ENCODE measurements at regions not wholly inside any gene's neighbourhood (a gene's known extent, or its start where the extent isn't known, plus 50 kb on each side); places are given as distances from the start of the nearest gene placed in this dataset.

- intact Hi-C loops (cut with DNase I): no loop called here
- peak; percentile 46 to 79 (median 76) for ATAC-seq
- 0% methylated on average over 14 of the region's 101 CpGs for WGBS (ENCODE audit: insufficient coverage, low coverage, low lambda C conversion rate, missing lambda C conversion rate)
- peak; percentile 72 for TF ChIP-seq POLR2A (IDR thresholded peaks at IDR 0.05)
- TF ChIP-seq, protein P1, sequence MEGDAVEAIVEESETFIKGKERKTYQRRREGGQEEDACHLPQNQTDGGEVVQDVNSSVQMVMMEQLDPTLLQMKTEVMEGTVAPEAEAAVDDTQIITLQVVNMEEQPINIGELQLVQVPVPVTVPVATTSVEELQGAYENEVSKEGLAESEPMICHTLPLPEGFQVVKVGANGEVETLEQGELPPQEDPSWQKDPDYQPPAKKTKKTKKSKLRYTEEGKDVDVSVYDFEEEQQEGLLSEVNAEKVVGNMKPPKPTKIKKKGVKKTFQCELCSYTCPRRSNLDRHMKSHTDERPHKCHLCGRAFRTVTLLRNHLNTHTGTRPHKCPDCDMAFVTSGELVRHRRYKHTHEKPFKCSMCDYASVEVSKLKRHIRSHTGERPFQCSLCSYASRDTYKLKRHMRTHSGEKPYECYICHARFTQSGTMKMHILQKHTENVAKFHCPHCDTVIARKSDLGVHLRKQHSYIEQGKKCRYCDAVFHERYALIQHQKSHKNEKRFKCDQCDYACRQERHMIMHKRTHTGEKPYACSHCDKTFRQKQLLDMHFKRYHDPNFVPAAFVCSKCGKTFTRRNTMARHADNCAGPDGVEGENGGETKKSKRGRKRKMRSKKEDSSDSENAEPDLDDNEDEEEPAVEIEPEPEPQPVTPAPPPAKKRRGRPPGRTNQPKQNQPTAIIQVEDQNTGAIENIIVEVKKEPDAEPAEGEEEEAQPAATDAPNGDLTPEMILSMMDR (IDR thresholded peaks at IDR 0.05): no peak
- Histone ChIP-seq H3K36me3 (no peaks in the 10 kb centered on the region), H3K27ac (peak overlapping the region in 2 of 3 donors; percentile 44 to 69), H3K4me3 (peak overlapping the region; percentile 34 to 50 (median 47)), H3K9me3 (no peaks in the 10 kb centered on the region), H3K4me1 (no peaks in the 10 kb centered on the region), H3K27me3 (peaks cover 0 to 3% of the 10 kb centered on the region in 2 donors)
- peak; percentile 45 to 61 (median 55) for DNase-seq
Observed at GRCh38 chr18:34493566-34494358, 216.3 kb upstream of the DTNA start.

GRCh38 chr18:34494359-34494696 is 215.8 kb upstream of the DTNA start:
- peaks cover 0 to 3% of the 10 kb centered on the region in 2 donors for H3K27me3 ChIP-seq
- ATAC-seq (peak in 2 of 4 donors; percentile 5 to 14), DNase-seq (peak in 1 of 3 donors; percentile 33)
- no peaks in the 10 kb centered on the region for H3K36me3 ChIP-seq
- H3K4me1 ChIP-seq: no peaks in the 10 kb centered on the region
- H3K27ac ChIP-seq: peak overlapping the region in 1 of 3 donors; percentile 69
- no peak for TF ChIP-seq POLR2A (IDR thresholded peaks at IDR 0.05)
- TF ChIP-seq, protein P1 (IDR thresholded peaks at IDR 0.05): no peak
- intact Hi-C loops (cut with DNase I): no loop called here
- no peaks in the 10 kb centered on the region for H3K9me3 ChIP-seq
- peak overlapping the region; percentile 34 to 50 (median 47) for H3K4me3 ChIP-seq
- WGBS (ENCODE audit: insufficient coverage, low coverage, low lambda C conversion rate, missing lambda C conversion rate): 8% methylated on average over 12 of the region's 16 CpGs

- no peaks in the 10 kb centered on the region for H3K36me3 ChIP-seq
- intact Hi-C loops (cut with DNase I): no loop called here
- no peaks in the 10 kb centered on the region for H3K9me3 ChIP-seq
- WGBS (ENCODE audit: insufficient coverage, low coverage, low lambda C conversion rate, missing lambda C conversion rate): 13% methylated on average over 6 of the region's 6 CpGs
- H3K4me1 ChIP-seq: no peaks in the 10 kb centered on the region
- H3K4me3 ChIP-seq: no peak overlapping the region
- TF ChIP-seq, protein P1 (IDR thresholded peaks at IDR 0.05): no peak
- TF ChIP-seq POLR2A (IDR thresholded peaks at IDR 0.05): no peak
- ATAC-seq (peak in 1 of 4 donors; percentile 13), DNase-seq (no peak)
- no peak overlapping the region for H3K27ac ChIP-seq
- peaks cover 0 to 3% of the 10 kb centered on the region in 2 donors for H3K27me3 ChIP-seq
Observed at GRCh38 chr18:34495506-34495905, 214.6 kb upstream of the DTNA start.

- H3K4me1 ChIP-seq: no peaks in the 10 kb centered on the region
- intact Hi-C loops (cut with DNase I): no loop called here
- WGBS (ENCODE audit: insufficient coverage, low coverage, low lambda C conversion rate, missing lambda C conversion rate): 62% methylated on average over 4 of the region's 4 CpGs
- H3K27me3 ChIP-seq: no peaks in the 10 kb centered on the region
- no peaks in the 10 kb centered on the region for H3K9me3 ChIP-seq
- ATAC-seq (no peak), DNase-seq (no peak)
- TF ChIP-seq, protein P1 (IDR thresholded peaks at IDR 0.05): no peak
- TF ChIP-seq POLR2A (IDR thresholded peaks at IDR 0.05): no peak
- H3K4me3 ChIP-seq: no peak overlapping the region
- H3K36me3 ChIP-seq: no peaks in the 10 kb centered on the region
- no peak overlapping the region for H3K27ac ChIP-seq
Observed at GRCh38 chr18:34501553-34501952, 208.5 kb upstream of the DTNA start.
